ENCODE measurements at regions not wholly inside any gene's neighbourhood (a gene's known extent, or its start where the extent isn't known, plus 50 kb on each side); places are given as distances from the start of the nearest gene placed in this dataset.

- TF ChIP-seq, protein P1, sequence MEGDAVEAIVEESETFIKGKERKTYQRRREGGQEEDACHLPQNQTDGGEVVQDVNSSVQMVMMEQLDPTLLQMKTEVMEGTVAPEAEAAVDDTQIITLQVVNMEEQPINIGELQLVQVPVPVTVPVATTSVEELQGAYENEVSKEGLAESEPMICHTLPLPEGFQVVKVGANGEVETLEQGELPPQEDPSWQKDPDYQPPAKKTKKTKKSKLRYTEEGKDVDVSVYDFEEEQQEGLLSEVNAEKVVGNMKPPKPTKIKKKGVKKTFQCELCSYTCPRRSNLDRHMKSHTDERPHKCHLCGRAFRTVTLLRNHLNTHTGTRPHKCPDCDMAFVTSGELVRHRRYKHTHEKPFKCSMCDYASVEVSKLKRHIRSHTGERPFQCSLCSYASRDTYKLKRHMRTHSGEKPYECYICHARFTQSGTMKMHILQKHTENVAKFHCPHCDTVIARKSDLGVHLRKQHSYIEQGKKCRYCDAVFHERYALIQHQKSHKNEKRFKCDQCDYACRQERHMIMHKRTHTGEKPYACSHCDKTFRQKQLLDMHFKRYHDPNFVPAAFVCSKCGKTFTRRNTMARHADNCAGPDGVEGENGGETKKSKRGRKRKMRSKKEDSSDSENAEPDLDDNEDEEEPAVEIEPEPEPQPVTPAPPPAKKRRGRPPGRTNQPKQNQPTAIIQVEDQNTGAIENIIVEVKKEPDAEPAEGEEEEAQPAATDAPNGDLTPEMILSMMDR (IDR thresholded peaks at IDR 0.05) = no peak
- no peak for TF ChIP-seq POLR2A (IDR thresholded peaks at IDR 0.05)
Observed at GRCh38 chr4:148922497-148922896, 480.3 kb upstream of the NR3C2 start.

All from Peyer's patch (tissue), 4 donors.